GM12873 (cell line): ENCODE measurements at regions not wholly inside any gene's neighbourhood (a gene's known extent, or its start where the extent isn't known, plus 50 kb on each side); places are given as distances from the start of the nearest gene placed in this dataset.

ENCODE experiments used
- CTCF ChIP-seq: IDR thresholded peaks from 2 replicates; pipeline ENCODE4 v1.5.1; 2012; ENCODE audit warnings: low read depth, mild to moderate bottlenecking, moderate library complexity, low read length, control low read depth; ENCODE audit not compliant: insufficient read depth; ENCODE audit errors: missing control alignments

GRCh38 chr16:29302976-29303375, 103.5 kb downstream of the NPIPB11 start:
- TF ChIP-seq CTCF = no peak

GRCh38 chr16:29290631-29291247, 115.8 kb downstream of the NPIPB11 start:
- no peak for TF ChIP-seq CTCF

GRCh38 chr16:29256501-29256981, 150.0 kb downstream of the NPIPB11 start:
- no peak for TF ChIP-seq CTCF

- TF ChIP-seq CTCF = no peak
Measured at GRCh38 chr16:29254676-29255495, 151.6 kb downstream of the NPIPB11 start.

GRCh38 chr16:29237971-29238370, 168.5 kb downstream of the NPIPB11 start:
- TF ChIP-seq CTCF = no peak

- no peak for TF ChIP-seq CTCF
Measured at GRCh38 chr16:29232811-29233704, 173.5 kb downstream of the NPIPB11 start.

- TF ChIP-seq CTCF = no peak
Measured at GRCh38 chr16:29231244-29231643, 175.3 kb downstream of the NPIPB11 start.
